Stomach smooth muscle (tissue), 2 donors: ENCODE measurements at regions not wholly inside any gene's neighbourhood (a gene's known extent, or its start where the extent isn't known, plus 50 kb on each side); places are given as distances from the start of the nearest gene placed in this dataset.

Source experiments
- H3K27ac ChIP-seq: one replicate; pipeline ENCODE4 v1.7.0; 2013; ENCODE audit warnings: mild to moderate bottlenecking, low read length, inconsistent platforms
- H3K27me3 ChIP-seq, 2 donors: one replicate each; pipeline ENCODE4 v1.7.0; 2013; ENCODE audit warnings: low read length in 2 of 2; ENCODE audit not compliant: insufficient read depth in 2 of 2, control insufficient read depth in 1 of 2
- H3K36me3 ChIP-seq, 2 donors: one replicate each; pipeline ENCODE4 v1.7.0; 2013; ENCODE audit warnings: low read length in 2 of 2; ENCODE audit not compliant: control insufficient read depth in 2 of 2, insufficient read depth in 2 of 2
- H3K4me1 ChIP-seq: one replicate; pipeline ENCODE4 v1.7.0; 2013; ENCODE audit warnings: low read length; ENCODE audit not compliant: control insufficient read depth, insufficient read depth
- H3K4me3 ChIP-seq, 2 donors: one replicate each; pipeline ENCODE4 v1.7.0; 2013; ENCODE audit warnings: low read length in 2 of 2
- H3K9ac ChIP-seq, 2 donors: one replicate each; pipeline ENCODE4 v1.7.0; 2013; ENCODE audit warnings: low read length in 2 of 2, mild to moderate bottlenecking in 1 of 2
- H3K9me3 ChIP-seq, 2 donors: one replicate each; pipeline ENCODE4 v1.7.0; 2013; ENCODE audit warnings: low read length in 2 of 2; ENCODE audit not compliant: control insufficient read depth in 2 of 2
- donor health status: healthy.
- donor health status: Pancreatic carcinoma.

- Histone ChIP-seq H3K27me3 (no peaks in the 10 kb centered on the region), H3K9me3 (peaks cover 0 to 9% of the 10 kb centered on the region in 2 donors), H3K36me3 (no peaks in the 10 kb centered on the region), H3K27ac (no peak overlapping the region), H3K9ac (no peak overlapping the region), H3K4me3 (no peak overlapping the region), H3K4me1 (no peaks in the 10 kb centered on the region)
These were observed 368.2 kb upstream of the SULF2 start for GRCh38 chr20:48153523-48153922.

- Histone ChIP-seq H3K4me3 (no peak overlapping the region), H3K4me1 (no peaks in the 10 kb centered on the region), H3K9ac (no peak overlapping the region), H3K27me3 (no peaks in the 10 kb centered on the region), H3K27ac (no peak overlapping the region), H3K9me3 (peaks cover 0 to 9% of the 10 kb centered on the region in 2 donors), H3K36me3 (no peaks in the 10 kb centered on the region)
These were observed 367.8 kb upstream of the SULF2 start for GRCh38 chr20:48153103-48153502.

- Histone ChIP-seq H3K9ac (no peak overlapping the region), H3K27ac (no peak overlapping the region), H3K4me1 (no peaks in the 10 kb centered on the region), H3K27me3 (no peaks in the 10 kb centered on the region), H3K4me3 (no peak overlapping the region), H3K36me3 (no peaks in the 10 kb centered on the region), H3K9me3 (no peaks in the 10 kb centered on the region)
These were observed 365.3 kb upstream of the SULF2 start for GRCh38 chr20:48150568-48150967.

GRCh38 chr20:48149902-48150301 is 364.6 kb upstream of the SULF2 start:
- no peak overlapping the region for H3K27ac ChIP-seq
- no peaks in the 10 kb centered on the region for H3K27me3 ChIP-seq
- H3K4me3 ChIP-seq: no peak overlapping the region
- no peak overlapping the region for H3K9ac ChIP-seq
- no peaks in the 10 kb centered on the region for H3K36me3 ChIP-seq
- no peaks in the 10 kb centered on the region for H3K9me3 ChIP-seq
- no peaks in the 10 kb centered on the region for H3K4me1 ChIP-seq

GRCh38 chr20:48148916-48149672 is 363.8 kb upstream of the SULF2 start:
- Histone ChIP-seq H3K27me3 (no peaks in the 10 kb centered on the region), H3K4me1 (no peaks in the 10 kb centered on the region), H3K27ac (no peak overlapping the region), H3K4me3 (no peak overlapping the region), H3K9ac (no peak overlapping the region), H3K36me3 (no peaks in the 10 kb centered on the region), H3K9me3 (no peaks in the 10 kb centered on the region)

GRCh38 chr20:48148020-48148419 is 362.7 kb upstream of the SULF2 start:
- Histone ChIP-seq H3K27ac (no peak overlapping the region), H3K4me3 (no peak overlapping the region), H3K27me3 (no peaks in the 10 kb centered on the region), H3K4me1 (no peaks in the 10 kb centered on the region), H3K9me3 (no peaks in the 10 kb centered on the region), H3K36me3 (no peaks in the 10 kb centered on the region), H3K9ac (no peak overlapping the region)

- Histone ChIP-seq H3K4me1 (no peaks in the 10 kb centered on the region), H3K4me3 (no peak overlapping the region), H3K9ac (no peak overlapping the region), H3K9me3 (no peaks in the 10 kb centered on the region), H3K27ac (no peak overlapping the region), H3K36me3 (no peaks in the 10 kb centered on the region), H3K27me3 (no peaks in the 10 kb centered on the region)
These were observed 362.0 kb upstream of the SULF2 start for GRCh38 chr20:48147311-48147710.

- Histone ChIP-seq H3K4me3 (no peak overlapping the region), H3K36me3 (no peaks in the 10 kb centered on the region), H3K4me1 (no peaks in the 10 kb centered on the region), H3K9me3 (no peaks in the 10 kb centered on the region), H3K9ac (no peak overlapping the region), H3K27me3 (no peaks in the 10 kb centered on the region), H3K27ac (no peak overlapping the region)
These were observed 361.6 kb upstream of the SULF2 start for GRCh38 chr20:48146877-48147276.

GRCh38 chr20:48146308-48146707 is 361.0 kb upstream of the SULF2 start:
- H3K27ac ChIP-seq: no peak overlapping the region
- no peaks in the 10 kb centered on the region for H3K9me3 ChIP-seq
- no peaks in the 10 kb centered on the region for H3K4me1 ChIP-seq
- H3K27me3 ChIP-seq: no peaks in the 10 kb centered on the region
- H3K36me3 ChIP-seq: no peaks in the 10 kb centered on the region
- H3K4me3 ChIP-seq: no peak overlapping the region
- H3K9ac ChIP-seq: no peak overlapping the region

GRCh38 chr20:48143435-48144081 is 358.3 kb upstream of the SULF2 start:
- Histone ChIP-seq H3K4me3 (no peak overlapping the region), H3K9ac (no peak overlapping the region), H3K36me3 (no peaks in the 10 kb centered on the region), H3K27ac (no peak overlapping the region), H3K4me1 (no peaks in the 10 kb centered on the region), H3K9me3 (peaks cover 0 to 3% of the 10 kb centered on the region in 2 donors), H3K27me3 (no peaks in the 10 kb centered on the region)

GRCh38 chr20:48142516-48142773 is 357.2 kb upstream of the SULF2 start:
- no peak overlapping the region for H3K27ac ChIP-seq
- H3K9me3 ChIP-seq: peaks cover 0 to 3% of the 10 kb centered on the region in 2 donors
- H3K36me3 ChIP-seq: no peaks in the 10 kb centered on the region
- H3K4me1 ChIP-seq: no peaks in the 10 kb centered on the region
- no peak overlapping the region for H3K4me3 ChIP-seq
- H3K9ac ChIP-seq: no peak overlapping the region
- no peaks in the 10 kb centered on the region for H3K27me3 ChIP-seq
